Fibroblast of skin of back (primary cell): ENCODE measurements at regions not wholly inside any gene's neighbourhood (a gene's known extent, or its start where the extent isn't known, plus 50 kb on each side); places are given as distances from the start of the nearest gene placed in this dataset.

Source experiments
- DNase-seq: peaks from one replicate; pipeline ENCODE4 v3.0.0-alpha.2; 2013

- no peak for DNase-seq
Observed at GRCh38 chr4:83171436-83172039, 57.0 kb upstream of the PLAC8 start.

GRCh38 chr4:83170952-83171399 lies 56.4 kb upstream of the PLAC8 start:
- DNase-seq = no peak
